IPS DF 6.9 (cell line): ENCODE measurements at regions not wholly inside any gene's neighbourhood (a gene's known extent, or its start where the extent isn't known, plus 50 kb on each side); places are given as distances from the start of the nearest gene placed in this dataset.
A peak's percentile ranks its signal among the peaks of the same experiment; 100 is the strongest.

Experiments
- DNase-seq: peaks from one replicate; pipeline ENCODE4 v3.0.0-alpha.2; 2013; ENCODE audit warnings: low read depth, low spot score
- H3K27ac ChIP-seq: one replicate; pipeline ENCODE4 v1.5.1; 2013; ENCODE audit warnings: low read length, control low read depth
- H3K27me3 ChIP-seq: 2 replicates; pipeline ENCODE4 v1.6.1; 2013; ENCODE audit warnings: mild to moderate bottlenecking, low read length; ENCODE audit not compliant: control insufficient read depth, insufficient read depth
- H3K36me3 ChIP-seq: 2 replicates; pipeline ENCODE4 v1.6.1; 2013; ENCODE audit warnings: low read length; ENCODE audit not compliant: control insufficient read depth, insufficient read depth
- H3K4me1 ChIP-seq: 2 replicates; pipeline ENCODE4 v1.6.1; 2013; ENCODE audit warnings: low read length; ENCODE audit not compliant: control insufficient read depth, insufficient read depth
- H3K4me3 ChIP-seq: 2 replicates; pipeline ENCODE4 v1.5.1; 2013; ENCODE audit warnings: mild to moderate bottlenecking, low read length
- H3K9me3 ChIP-seq: 2 replicates; pipeline ENCODE4 v1.6.1; 2013; ENCODE audit warnings: low read length, inconsistent platforms; ENCODE audit not compliant: control insufficient read depth, insufficient read depth
- WGBS: extraction: QIAGEN DNeasy Blood & Tissue Kit; methylation state at CpG from one replicate; pipeline ENCODE4 v1.1.7; 2013; ENCODE audit warnings: mixed read lengths, missing lambda C conversion rate; ENCODE audit not compliant: insufficient read length, insufficient coverage; 5-methylcytosine and 5-hydroxymethylcytosine counted together

DNA sequence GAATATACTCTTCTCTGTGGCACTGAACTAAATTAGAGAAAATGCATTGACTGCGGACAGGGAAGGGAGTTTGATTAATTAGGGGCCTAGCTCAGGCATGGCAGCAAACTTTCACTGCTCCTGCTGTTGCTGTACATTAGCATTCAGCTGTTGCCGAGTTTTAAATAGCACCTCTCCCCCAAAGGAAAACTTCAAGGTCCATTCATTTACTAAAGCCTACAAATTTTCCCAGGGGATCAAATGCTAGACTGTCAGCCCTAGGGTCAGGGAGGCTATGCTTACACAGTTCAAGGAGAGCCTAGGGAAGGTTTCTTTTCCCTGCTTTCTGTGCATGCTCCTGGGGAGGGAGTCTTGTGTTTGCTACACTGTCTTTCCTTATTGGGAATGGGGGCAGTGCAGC is 60.0 kb upstream of the GZMB start:
- no peaks in the 10 kb centered on the region for H3K9me3 ChIP-seq
- WGBS: no CpG with 5 or more reads among the region's 2 CpGs

DNA sequence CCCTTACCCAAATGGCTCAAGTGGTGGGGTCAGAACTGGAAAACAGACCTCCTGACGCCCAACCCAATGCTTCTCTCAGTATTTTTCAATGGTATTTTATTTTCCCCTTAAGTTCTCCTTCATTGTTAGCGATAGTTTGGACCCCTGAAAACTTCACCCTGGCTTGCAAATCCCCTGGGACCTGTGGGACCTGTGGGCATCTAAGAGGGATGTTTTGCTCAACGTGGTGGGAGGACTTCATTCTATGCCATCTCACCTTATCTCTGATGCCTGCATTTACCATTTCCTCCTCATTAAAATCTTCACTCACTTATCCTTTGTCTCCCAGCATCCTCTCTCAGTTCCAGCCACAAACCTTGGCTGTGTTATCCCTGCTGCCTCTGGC is 59.4 kb upstream of the GZMB start:
- Histone ChIP-seq H3K4me3 (no peak overlapping the region), H3K9me3 (no peaks in the 10 kb centered on the region), H3K27ac (no peak overlapping the region), H3K27me3 (no peaks in the 10 kb centered on the region), H3K36me3 (no peaks in the 10 kb centered on the region), H3K4me1 (no peaks in the 10 kb centered on the region; the same call in 1 of the 2 replicates)
- no peak for DNase-seq
- WGBS: no CpG with 5 or more reads among the region's 3 CpGs

More for the DNA sequence above, 60.0 kb upstream of the GZMB start:
- H3K27me3 ChIP-seq: no peaks in the 10 kb centered on the region
- no peak overlapping the region for H3K27ac ChIP-seq
- no peaks in the 10 kb centered on the region; the same call in 1 of the 2 replicates for H3K4me1 ChIP-seq
- H3K4me3 ChIP-seq: no peak overlapping the region
- H3K36me3 ChIP-seq: no peaks in the 10 kb centered on the region
- no peak for DNase-seq

DNA sequence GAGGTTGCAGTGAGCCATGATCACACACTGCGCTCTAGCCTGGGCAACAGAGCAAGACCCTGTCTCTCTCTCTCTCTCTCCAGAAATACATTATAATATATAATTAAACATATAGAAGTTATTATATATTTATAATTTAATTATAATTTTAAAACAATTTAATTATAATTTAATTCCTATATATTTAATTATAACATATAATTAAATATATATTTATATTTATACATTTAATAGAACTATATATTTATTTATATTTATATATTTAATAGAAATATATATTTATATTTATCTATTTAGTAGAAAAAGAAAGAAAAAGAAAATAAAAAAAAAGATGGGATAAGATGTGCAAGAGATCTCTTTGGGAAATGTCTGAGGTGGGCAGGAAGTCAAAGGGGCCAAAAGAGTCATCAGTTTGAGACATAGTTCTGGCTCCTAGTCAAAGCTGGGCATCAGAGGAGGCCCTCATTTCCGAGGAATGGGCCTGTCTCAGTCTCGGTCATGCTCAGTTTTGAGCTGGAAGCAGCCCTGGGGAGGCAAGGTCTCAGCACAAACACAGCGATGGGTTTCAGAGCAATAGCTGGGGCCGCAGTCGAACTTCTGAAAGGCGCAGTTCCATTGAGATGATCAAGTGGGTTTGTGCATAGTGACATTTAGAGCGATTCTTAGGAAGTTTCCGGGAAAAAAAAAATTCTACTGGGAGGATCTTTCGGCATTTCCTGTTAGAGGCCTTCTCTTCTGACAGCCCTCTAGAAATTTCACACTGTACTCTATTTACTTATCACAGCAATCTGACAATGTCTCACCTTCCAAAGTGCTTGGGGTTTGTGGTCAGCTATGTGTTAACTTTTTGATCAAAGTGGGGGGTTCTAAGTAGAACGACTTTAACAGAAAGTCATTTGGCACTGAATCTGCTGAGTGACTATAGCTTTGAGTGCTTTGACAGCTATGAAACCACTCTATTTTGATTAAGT is 58.7 kb upstream of the GZMB start:
- H3K4me1 ChIP-seq: no peaks in the 10 kb centered on the region; the same call in 1 of the 2 replicates
- no peaks in the 10 kb centered on the region for H3K36me3 ChIP-seq
- no peak overlapping the region for H3K27ac ChIP-seq
- H3K4me3 ChIP-seq: no peak overlapping the region
- WGBS: no CpG with 5 or more reads among the region's 11 CpGs
- no peaks in the 10 kb centered on the region for H3K27me3 ChIP-seq
- no peak for DNase-seq
- no peaks in the 10 kb centered on the region for H3K9me3 ChIP-seq

DNA sequence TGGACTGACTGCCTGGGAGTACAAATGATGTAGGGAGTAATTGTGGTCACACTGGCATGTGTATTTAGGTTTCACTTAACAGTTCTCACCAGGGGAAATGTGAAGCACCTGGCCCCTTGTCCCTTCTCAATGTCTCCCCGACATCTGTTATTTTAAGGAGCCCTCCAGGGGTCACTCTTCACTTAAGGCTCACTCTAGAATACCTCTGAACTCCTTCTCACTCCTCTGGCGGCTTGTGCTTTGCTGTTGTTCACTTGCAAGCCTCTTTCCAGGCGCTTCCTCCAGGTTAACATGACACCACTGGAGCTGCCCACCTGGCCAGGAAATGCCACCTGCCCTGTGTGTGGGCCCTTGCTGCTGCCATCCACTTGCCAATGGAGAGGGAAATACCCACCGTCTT is 56.5 kb upstream of the GZMB start:
- H3K4me3 ChIP-seq: no peak overlapping the region
- H3K27ac ChIP-seq: no peak overlapping the region
- H3K9me3 ChIP-seq: no peaks in the 10 kb centered on the region
- WGBS: no CpG with 5 or more reads among the region's 4 CpGs
- no peaks in the 10 kb centered on the region; the same call in 1 of the 2 replicates for H3K4me1 ChIP-seq
- no peaks in the 10 kb centered on the region for H3K36me3 ChIP-seq
- DNase-seq: peak; percentile 73
- no peaks in the 10 kb centered on the region for H3K27me3 ChIP-seq

DNA sequence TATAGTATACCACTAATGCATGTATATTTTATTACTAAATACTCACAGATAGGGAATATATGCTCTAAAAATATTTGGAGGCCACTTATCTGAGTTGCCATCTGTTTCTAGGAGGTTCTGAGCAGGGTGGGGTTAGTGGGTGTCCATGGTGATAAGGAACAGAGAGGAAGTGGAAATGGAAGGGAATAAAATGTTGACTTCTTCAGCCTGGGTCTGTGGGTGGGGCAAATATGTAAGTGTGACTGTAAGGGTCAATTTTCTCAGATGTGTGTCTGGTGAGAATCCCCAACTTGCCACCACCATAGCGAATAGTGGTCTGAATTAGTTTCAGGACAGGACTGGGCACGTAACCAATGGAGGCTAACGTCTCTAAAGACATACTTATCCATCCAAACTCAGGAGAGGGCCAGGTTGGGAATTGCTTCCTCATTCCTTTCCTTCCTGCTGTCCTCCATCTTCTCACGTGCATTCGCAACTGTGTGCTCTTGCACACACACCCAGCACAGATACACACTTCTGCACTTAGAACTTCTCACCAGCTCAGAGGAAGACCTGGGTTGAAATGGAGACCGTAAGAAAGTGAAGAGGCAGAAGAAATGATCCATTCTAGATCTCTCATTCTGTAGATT is 54.2 kb upstream of the GZMB start:
- Histone ChIP-seq H3K36me3 (no peaks in the 10 kb centered on the region), H3K4me1 (no peaks in the 10 kb centered on the region; the same call in 1 of the 2 replicates), H3K27ac (no peak overlapping the region), H3K27me3 (no peaks in the 10 kb centered on the region), H3K9me3 (no peaks in the 10 kb centered on the region), H3K4me3 (no peak overlapping the region)
- DNase-seq: no peak
- WGBS: no CpG with 5 or more reads among the region's 6 CpGs
